Body of pancreas (tissue), 4 donors: ENCODE measurements at regions not wholly inside any gene's neighbourhood (a gene's known extent, or its start where the extent isn't known, plus 50 kb on each side); places are given as distances from the start of the nearest gene placed in this dataset.

Experiments used
- CTCF ChIP-seq, 7 experiments: fragments of 450-650 bp in 4 of 7; fragments of 200-600 bp in 3 of 7; sonication (generic) in 3 of 7; IDR thresholded peaks; one replicate each; pipeline ENCODE4 v1.5.1; 2016 to 2019; ENCODE audit warnings: antibody characterized with exemption in 7 of 7
- POLR2A ChIP-seq, 3 donors: fragments of 450-650 bp; IDR thresholded peaks; one replicate each; pipeline ENCODE4 v1.6.1; 2016; ENCODE audit warnings: antibody characterized with exemption in 3 of 3, mild to moderate bottlenecking in 2 of 3

DNA sequence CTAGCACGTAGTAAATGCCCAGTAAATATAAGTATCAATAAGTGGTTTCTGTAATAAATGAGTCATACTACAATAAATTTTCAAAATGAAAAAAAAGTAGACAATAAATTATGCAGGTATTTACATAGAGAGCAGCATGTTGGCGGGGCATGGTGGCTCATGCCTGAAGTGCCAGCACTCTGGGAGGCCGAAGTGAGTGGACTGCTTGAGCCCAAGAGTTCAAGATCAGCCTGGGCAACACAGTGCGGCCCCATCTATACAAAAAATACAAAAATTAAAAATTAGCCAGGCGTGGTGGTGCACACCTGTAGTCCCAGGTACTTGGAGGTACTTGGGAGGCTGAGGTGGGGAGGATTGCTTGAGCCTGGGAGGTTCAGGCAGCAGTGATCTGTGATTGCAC lies 509.3 kb upstream of the KLF6 start:
- no peak for TF ChIP-seq CTCF (IDR thresholded peaks at IDR 0.05)
- TF ChIP-seq POLR2A (IDR thresholded peaks at IDR 0.05): no peak
